ENCODE measurements at regions not wholly inside any gene's neighbourhood (a gene's known extent, or its start where the extent isn't known, plus 50 kb on each side); places are given as distances from the start of the nearest gene placed in this dataset.

DNA sequence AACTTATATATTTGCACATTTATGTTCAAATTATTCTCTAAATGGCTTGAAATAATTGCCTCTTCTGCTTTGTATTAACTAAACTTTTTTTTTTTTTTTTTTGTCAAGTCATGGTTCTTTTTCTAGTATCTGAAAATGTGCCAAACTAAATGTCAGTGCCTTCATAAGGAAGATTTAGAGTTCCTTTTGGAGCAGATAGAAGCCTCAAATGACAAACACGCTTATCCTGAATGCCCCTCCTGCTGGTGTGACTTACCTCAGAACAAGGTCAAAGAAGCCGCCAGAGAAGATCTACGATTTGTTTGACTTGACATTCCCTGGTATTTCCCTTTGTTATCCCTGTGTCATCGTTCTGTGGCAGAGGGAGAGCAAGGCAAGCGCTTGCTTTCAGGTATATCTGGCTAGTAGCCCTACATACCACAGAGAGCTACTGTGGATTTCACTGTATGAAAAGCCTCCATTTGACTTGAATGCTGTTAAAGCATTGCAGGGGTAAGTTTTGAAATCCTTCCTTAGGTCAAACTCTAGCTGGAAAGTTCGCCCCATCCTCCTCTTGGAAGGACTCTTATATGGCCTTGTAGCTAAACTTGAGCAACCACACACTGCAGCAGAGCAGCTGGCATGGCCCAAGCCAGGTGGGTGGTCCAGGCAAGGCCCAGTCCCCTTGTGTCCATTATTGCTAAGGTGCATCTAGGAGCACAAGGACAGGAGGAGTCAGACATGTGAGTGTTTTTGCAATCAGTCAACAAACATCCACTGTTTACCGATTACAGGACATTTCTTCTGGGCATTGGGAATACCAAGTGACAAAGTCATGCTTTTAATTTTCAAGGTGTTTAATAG, 285.4 kb upstream of the USP25 start (continued):
- TF ChIP-seq MCM5 (IDR thresholded peaks at IDR 0.05; ENCODE audit: low read depth) (no peak), TEAD4 (IDR thresholded peaks at IDR 0.05; ENCODE audit: low read length) (no peak), TEAD4 (CRISPR knock-in tag; IDR thresholded peaks at IDR 0.05; ENCODE audit: borderline replicate concordance) (no peak), NFE2 (IDR thresholded peaks at IDR 0.05; ENCODE audit: low read depth) (0 out of 2 replicates have a peak, but pooled peaks have one; percentile 6), ELF2 (CRISPR knock-in tag; IDR thresholded peaks at IDR 0.05) (no peak), ASH1L (IDR thresholded peaks at IDR 0.05; ENCODE audit: borderline replicate concordance, low read depth, partially characterized antibody) (no peak), MAFF (IDR thresholded peaks at IDR 0.05; ENCODE audit: low read length) (peak; percentile 55; the same call in 1 of the 2 replicates), NFE2L1 (tag; IDR thresholded peaks at IDR 0.05; ENCODE audit: borderline replicate concordance, low read depth) (peak; percentile 78; the same call in 1 of the 2 replicates), MAFG (tag; conservative IDR thresholded peaks at IDR 0.05) (peak; percentile 95), ZNF408 (CRISPR knock-in tag; IDR thresholded peaks at IDR 0.05; ENCODE audit: low read depth) (no peak), ARID1B (IDR thresholded peaks at IDR 0.05) (no peak), CREBBP (IDR thresholded peaks at IDR 0.05; ENCODE audit: low read depth, low read length) (no peak), BACH1 (tag; IDR thresholded peaks at IDR 0.05) (peak; percentile 47; the same call in 1 of the 2 replicates), SMARCA5 (IDR thresholded peaks at IDR 0.05) (no peak), PHB (CRISPR knock-in tag; IDR thresholded peaks at IDR 0.05) (no peak), ZNF23 (CRISPR knock-in tag; IDR thresholded peaks at IDR 0.05) (no peak), GABPB2 (CRISPR knock-in tag; conservative IDR thresholded peaks at IDR 0.05) (no peak), ZNF76 (CRISPR knock-in tag; IDR thresholded peaks at IDR 0.05; ENCODE audit: borderline replicate concordance) (no peak), HIVEP1 (CRISPR knock-in tag; IDR thresholded peaks at IDR 0.05) (no peak), MLX (CRISPR knock-in tag; conservative IDR thresholded peaks at IDR 0.05) (no peak)
- TF ChIP-seq, protein P1, sequence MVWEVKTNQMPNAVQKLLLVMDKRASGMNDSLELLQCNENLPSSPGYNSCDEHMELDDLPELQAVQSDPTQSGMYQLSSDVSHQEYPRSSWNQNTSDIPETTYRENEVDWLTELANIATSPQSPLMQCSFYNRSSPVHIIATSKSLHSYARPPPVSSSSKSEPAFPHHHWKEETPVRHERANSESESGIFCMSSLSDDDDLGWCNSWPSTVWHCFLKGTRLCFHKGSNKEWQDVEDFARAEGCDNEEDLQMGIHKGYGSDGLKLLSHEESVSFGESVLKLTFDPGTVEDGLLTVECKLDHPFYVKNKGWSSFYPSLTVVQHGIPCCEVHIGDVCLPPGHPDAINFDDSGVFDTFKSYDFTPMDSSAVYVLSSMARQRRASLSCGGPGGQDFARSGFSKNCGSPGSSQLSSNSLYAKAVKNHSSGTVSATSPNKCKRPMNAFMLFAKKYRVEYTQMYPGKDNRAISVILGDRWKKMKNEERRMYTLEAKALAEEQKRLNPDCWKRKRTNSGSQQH (CRISPR knock-in tag; IDR thresholded peaks at IDR 0.05) = no peak
- TF ChIP-seq, protein P2, sequence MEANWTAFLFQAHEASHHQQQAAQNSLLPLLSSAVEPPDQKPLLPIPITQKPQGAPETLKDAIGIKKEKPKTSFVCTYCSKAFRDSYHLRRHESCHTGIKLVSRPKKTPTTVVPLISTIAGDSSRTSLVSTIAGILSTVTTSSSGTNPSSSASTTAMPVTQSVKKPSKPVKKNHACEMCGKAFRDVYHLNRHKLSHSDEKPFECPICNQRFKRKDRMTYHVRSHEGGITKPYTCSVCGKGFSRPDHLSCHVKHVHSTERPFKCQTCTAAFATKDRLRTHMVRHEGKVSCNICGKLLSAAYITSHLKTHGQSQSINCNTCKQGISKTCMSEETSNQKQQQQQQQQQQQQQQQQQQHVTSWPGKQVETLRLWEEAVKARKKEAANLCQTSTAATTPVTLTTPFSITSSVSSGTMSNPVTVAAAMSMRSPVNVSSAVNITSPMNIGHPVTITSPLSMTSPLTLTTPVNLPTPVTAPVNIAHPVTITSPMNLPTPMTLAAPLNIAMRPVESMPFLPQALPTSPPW (CRISPR knock-in tag; IDR thresholded peaks at IDR 0.05) = no peak
- TF ChIP-seq, protein P3, sequence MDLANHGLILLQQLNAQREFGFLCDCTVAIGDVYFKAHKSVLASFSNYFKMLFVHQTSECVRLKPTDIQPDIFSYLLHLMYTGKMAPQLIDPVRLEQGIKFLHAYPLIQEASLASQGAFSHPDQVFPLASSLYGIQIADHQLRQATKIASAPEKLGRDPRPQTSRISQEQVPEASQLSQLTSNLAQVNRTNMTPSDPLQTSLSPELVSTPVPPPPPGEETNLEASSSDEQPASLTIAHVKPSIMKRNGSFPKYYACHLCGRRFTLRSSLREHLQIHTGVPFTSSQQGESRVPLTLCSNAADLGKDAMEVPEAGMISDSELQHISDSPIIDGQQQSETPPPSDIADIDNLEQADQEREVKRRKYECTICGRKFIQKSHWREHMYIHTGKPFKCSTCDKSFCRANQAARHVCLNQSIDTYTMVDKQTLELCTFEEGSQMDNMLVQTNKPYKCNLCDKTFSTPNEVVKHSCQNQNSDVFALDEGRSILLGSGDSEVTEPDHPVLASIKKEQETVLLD (IDR thresholded peaks at IDR 0.05) = no peak
